Hepatocyte (in vitro differentiated cells): ENCODE measurements at regions not wholly inside any gene's neighbourhood (a gene's known extent, or its start where the extent isn't known, plus 50 kb on each side); places are given as distances from the start of the nearest gene placed in this dataset.

Source experiments
- DNase-seq: peaks from one replicate; pipeline ENCODE4 v3.0.0-alpha.2; 2016; ENCODE audit warnings: low spot score
- H2AFZ ChIP-seq: fragments of 200-600 bp; sonication (generic); 2 replicates; pipeline ENCODE4 v1.6.0; 2016; ENCODE audit warnings: antibody characterized with exemption, mild to moderate bottlenecking
- H3K27ac ChIP-seq: fragments of 200-600 bp; sonication (generic); 2 replicates; pipeline ENCODE4 v1.5.1; 2016; ENCODE audit warnings: mild to moderate bottlenecking
- H3K27me3 ChIP-seq: fragments of 200-600 bp; sonication (generic); 2 replicates; pipeline ENCODE4 v1.6.1; 2016
- H3K36me3 ChIP-seq: fragments of 200-600 bp; sonication (generic); replicated peaks from 2 replicates; pipeline ENCODE4 v1.5.1; 2016; ENCODE audit warnings: low read depth; ENCODE audit not compliant: insufficient read depth
- H3K4me1 ChIP-seq: fragments of 200-600 bp; sonication (generic); 2 replicates; pipeline ENCODE4 v1.5.1; 2016; ENCODE audit warnings: mild to moderate bottlenecking, moderate library complexity; ENCODE audit not compliant: insufficient read depth
- H3K4me2 ChIP-seq: fragments of 200-600 bp; sonication (generic); 2 replicates; pipeline ENCODE4 v1.6.0; 2016
- H3K4me3 ChIP-seq: fragments of 200-600 bp; sonication (generic); 2 replicates; pipeline ENCODE4 v1.5.1; 2016; ENCODE audit warnings: mild to moderate bottlenecking
- H3K79me2 ChIP-seq: fragments of 200-600 bp; sonication (generic); 2 replicates; pipeline ENCODE4 v1.6.0; 2017; ENCODE audit warnings: mild to moderate bottlenecking
- H3K9me2 ChIP-seq: fragments of 200-600 bp; sonication (generic); replicated peaks from 2 replicates; pipeline ENCODE4 v1.6.0; 2017; ENCODE audit warnings: mild to moderate bottlenecking; ENCODE audit not compliant: insufficient read depth
- H3K9me3 ChIP-seq: fragments of 200-600 bp; sonication (generic); 2 replicates; pipeline ENCODE4 v1.5.1; 2016; ENCODE audit warnings: low read depth, mild to moderate bottlenecking
- H4K20me1 ChIP-seq: fragments of 200-600 bp; sonication (generic); 2 replicates; pipeline ENCODE4 v1.6.0; 2016; ENCODE audit warnings: mild to moderate bottlenecking; ENCODE audit not compliant: insufficient read depth, poor library complexity, severe bottlenecking
- EZH2 ChIP-seq: fragments of 200-600 bp; sonication (generic); IDR thresholded peaks from 2 replicates; pipeline ENCODE4 v1.6.1; 2016; ENCODE audit warnings: antibody characterized with exemption, mild to moderate bottlenecking, borderline replicate concordance
- EZH2phosphoT487 ChIP-seq: fragments of 200-600 bp; sonication (generic); IDR thresholded peaks from one replicate; pipeline ENCODE4 v1.6.1; 2018; ENCODE audit warnings: antibody characterized with exemption, mild to moderate bottlenecking, low read depth, moderate library complexity; ENCODE audit not compliant: unreplicated experiment, severe bottlenecking
- WGBS: methylation state at CpG from one replicate; pipeline ENCODE4 v1.1.6; 2016; ENCODE audit warnings: low lambda C conversion rate; ENCODE audit errors: missing lambda C conversion rate; 5-methylcytosine and 5-hydroxymethylcytosine counted together
- TF ChIP-seq, protein P1 (sequence below): fragments of 200-600 bp; sonication (generic); IDR thresholded peaks from 2 replicates; pipeline ENCODE4 v1.5.1; 2016; ENCODE audit warnings: antibody characterized with exemption, mild to moderate bottlenecking; ENCODE audit not compliant: poor library complexity

DNA sequence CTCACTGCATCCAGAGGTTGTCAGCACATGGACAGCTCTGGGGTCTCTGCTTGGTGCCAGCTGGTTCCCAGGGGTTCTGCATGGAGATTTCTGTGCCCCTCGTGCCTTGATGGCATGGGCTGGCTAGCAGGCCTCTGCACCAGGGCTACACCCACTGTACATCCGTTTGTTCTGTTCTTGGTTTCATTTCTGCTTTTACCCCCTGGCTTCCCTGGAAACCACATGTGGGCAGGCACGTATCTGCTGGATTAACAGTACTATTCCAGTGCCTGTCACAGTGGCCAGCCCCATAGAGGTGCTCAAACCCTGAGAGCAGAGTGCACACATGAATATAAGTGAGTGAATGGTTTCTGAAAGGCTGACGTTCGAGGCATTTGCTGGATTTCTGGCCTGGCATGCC is 207.2 kb upstream of the GPR26 start:
- Histone ChIP-seq H4K20me1 (no peaks in the 10 kb centered on the region), H3K9me2 (no peaks in the 10 kb centered on the region), H3K79me2 (no peaks in the 10 kb centered on the region), H3K27ac (no peak overlapping the region), H3K9me3 (no peaks in the 10 kb centered on the region), H3K4me3 (no peak overlapping the region), H3K4me2 (no peak overlapping the region), H3K36me3 (no peaks in the 10 kb centered on the region), H3K4me1 (no peaks in the 10 kb centered on the region), H3K27me3 (peaks cover 3% of the 10 kb centered on the region), H2AFZ (no peak overlapping the region)
- DNase-seq, result no peak
- 72% methylated on average over 5 of the region's 5 CpGs for WGBS
- TF ChIP-seq EZH2phosphoT487, result no peak

DNA sequence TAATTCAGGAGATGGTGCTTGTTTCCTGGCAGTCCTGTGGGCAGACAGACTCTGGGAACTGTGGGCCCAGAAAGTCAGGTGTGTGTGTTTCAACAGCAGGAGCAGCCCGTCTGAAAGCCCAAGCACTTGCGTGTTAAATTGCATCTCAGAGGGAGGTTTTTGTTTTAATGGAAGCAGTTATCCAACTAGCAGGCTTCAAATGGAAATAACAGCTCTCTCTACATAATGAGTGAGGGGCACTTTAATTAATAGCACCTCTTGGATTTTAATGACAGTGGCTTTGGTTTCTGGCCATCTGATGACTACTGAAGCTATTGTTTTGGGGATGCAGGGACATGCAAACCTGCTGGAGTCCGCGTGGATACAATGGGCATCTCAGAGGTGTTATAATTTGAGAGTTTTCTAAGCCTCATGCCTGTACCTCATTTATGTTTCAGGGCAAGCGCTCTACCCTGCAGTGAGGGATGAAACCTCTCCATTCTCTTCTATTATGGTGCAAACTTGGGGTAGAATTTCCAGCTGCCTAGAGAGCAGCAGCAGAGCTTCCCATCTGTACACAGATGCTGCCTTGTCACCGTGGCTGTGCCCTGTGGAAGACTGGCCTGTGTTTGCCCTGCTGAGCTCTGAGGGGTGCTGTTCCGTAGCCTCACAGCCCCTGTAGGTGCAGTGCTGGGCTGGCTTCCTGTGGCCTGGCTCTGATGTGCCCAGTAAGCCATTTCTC is 206.6 kb upstream of the GPR26 start:
- TF ChIP-seq EZH2phosphoT487, result no peak
- TF ChIP-seq, protein P1, sequence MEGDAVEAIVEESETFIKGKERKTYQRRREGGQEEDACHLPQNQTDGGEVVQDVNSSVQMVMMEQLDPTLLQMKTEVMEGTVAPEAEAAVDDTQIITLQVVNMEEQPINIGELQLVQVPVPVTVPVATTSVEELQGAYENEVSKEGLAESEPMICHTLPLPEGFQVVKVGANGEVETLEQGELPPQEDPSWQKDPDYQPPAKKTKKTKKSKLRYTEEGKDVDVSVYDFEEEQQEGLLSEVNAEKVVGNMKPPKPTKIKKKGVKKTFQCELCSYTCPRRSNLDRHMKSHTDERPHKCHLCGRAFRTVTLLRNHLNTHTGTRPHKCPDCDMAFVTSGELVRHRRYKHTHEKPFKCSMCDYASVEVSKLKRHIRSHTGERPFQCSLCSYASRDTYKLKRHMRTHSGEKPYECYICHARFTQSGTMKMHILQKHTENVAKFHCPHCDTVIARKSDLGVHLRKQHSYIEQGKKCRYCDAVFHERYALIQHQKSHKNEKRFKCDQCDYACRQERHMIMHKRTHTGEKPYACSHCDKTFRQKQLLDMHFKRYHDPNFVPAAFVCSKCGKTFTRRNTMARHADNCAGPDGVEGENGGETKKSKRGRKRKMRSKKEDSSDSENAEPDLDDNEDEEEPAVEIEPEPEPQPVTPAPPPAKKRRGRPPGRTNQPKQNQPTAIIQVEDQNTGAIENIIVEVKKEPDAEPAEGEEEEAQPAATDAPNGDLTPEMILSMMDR, result no peak
- TF ChIP-seq EZH2, result no peak
- H3K4me2 ChIP-seq, result no peak overlapping the region
- H4K20me1 ChIP-seq, result no peaks in the 10 kb centered on the region
- peaks cover 3% of the 10 kb centered on the region for H3K27me3 ChIP-seq
- WGBS, result 59% methylated on average over 7 of the region's 7 CpGs
- H3K4me3 ChIP-seq, result no peak overlapping the region
- H2AFZ ChIP-seq, result no peak overlapping the region
- H3K36me3 ChIP-seq, result no peaks in the 10 kb centered on the region
- H3K79me2 ChIP-seq, result no peaks in the 10 kb centered on the region
- no peak for DNase-seq
- no peaks in the 10 kb centered on the region for H3K9me2 ChIP-seq
- H3K9me3 ChIP-seq, result no peaks in the 10 kb centered on the region
- H3K4me1 ChIP-seq, result no peaks in the 10 kb centered on the region
- no peak overlapping the region for H3K27ac ChIP-seq

DNA sequence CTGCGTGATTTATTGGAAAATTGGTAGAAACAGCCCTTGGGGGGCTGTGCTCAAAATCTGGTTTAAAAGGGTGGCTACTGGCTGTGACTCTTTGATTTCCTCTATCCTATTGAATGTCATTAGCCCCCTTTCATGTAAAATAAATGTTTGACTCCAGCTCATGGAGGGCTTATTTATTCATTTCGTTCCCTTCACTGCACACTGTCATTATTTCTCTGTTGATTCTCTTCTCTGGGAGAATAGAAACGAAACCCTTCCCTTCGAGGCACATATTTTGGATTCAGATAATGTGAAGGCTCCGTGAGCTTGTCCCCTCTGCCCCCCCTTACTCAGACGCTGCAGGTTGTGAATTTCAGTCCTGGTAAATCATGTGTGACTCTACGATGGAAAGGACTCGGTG is 203.9 kb upstream of the GPR26 start:
- H3K9me2 ChIP-seq, result no peaks in the 10 kb centered on the region
- H4K20me1 ChIP-seq, result no peaks in the 10 kb centered on the region
- H3K27me3 ChIP-seq, result peaks cover 3% of the 10 kb centered on the region
- no peak for DNase-seq
- no peak overlapping the region for H3K4me3 ChIP-seq
- WGBS, result 84% methylated on average over 8 of the region's 8 CpGs
- TF ChIP-seq EZH2, result no peak
- no peaks in the 10 kb centered on the region for H3K9me3 ChIP-seq
- no peak overlapping the region for H3K4me2 ChIP-seq
- no peaks in the 10 kb centered on the region for H3K79me2 ChIP-seq
- H3K36me3 ChIP-seq, result no peaks in the 10 kb centered on the region
- no peaks in the 10 kb centered on the region for H3K4me1 ChIP-seq
- H2AFZ ChIP-seq, result no peak overlapping the region
- no peak overlapping the region for H3K27ac ChIP-seq

DNA sequence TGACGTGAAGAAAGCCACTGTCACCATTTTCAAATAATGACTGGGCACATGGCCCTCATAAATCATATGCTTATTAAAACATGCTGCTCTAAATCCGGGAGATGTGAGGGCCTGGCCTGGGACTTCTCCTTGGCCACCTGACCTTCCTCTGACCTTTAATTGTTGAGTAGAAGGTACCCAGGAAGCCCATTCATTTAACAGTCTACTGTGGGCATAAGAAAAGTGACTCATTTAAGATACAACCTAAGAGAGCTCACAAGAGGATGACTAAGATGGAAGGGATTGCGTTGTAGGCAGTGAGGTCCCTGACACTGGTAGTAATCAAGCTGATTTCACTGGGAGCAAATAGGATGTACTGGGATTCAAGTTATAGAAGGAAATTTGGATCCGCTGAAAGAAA is 203.4 kb upstream of the GPR26 start:
- Histone ChIP-seq H3K27ac (no peak overlapping the region), H2AFZ (no peak overlapping the region), H4K20me1 (no peaks in the 10 kb centered on the region), H3K4me1 (no peaks in the 10 kb centered on the region), H3K27me3 (peaks cover 3% of the 10 kb centered on the region), H3K36me3 (no peaks in the 10 kb centered on the region), H3K9me3 (no peaks in the 10 kb centered on the region), H3K79me2 (no peaks in the 10 kb centered on the region), H3K4me3 (no peak overlapping the region), H3K9me2 (no peaks in the 10 kb centered on the region), H3K4me2 (no peak overlapping the region)
- TF ChIP-seq, protein P1, result no peak
- TF ChIP-seq EZH2phosphoT487 (no peak), EZH2 (no peak)
- no peak for DNase-seq
- WGBS, result 42% methylated on average over 4 of the region's 4 CpGs
